GM12878 (cell line): ENCODE measurements at regions not wholly inside any gene's neighbourhood (a gene's known extent, or its start where the extent isn't known, plus 50 kb on each side); places are given as distances from the start of the nearest gene placed in this dataset.

Source experiments
- ATAC-seq: fragments of 200-7000 bp; cut with Tn5 transposase; 3 replicates; pipeline ENCODE4 v1.9.1; 2020; ENCODE audit warnings: mild to moderate bottlenecking, moderate library complexity
- BruUV-seq: library from RNA; stranded (reverse); fragments of 400-500 nt; replicated peaks from 2 replicates; lab custom pipeline; 2021; lab: Mats Ljungman, UMichigan
- CTCF ChIA-PET: fragments of 300-600 bp; sonication (Branson Sonifier 250); formaldehyde crosslinking; extraction: SDS; loops from one replicate; lab custom pipeline; 2021; ENCODE audit warnings: inconsistent platforms; lab: Yijun Ruan, JAX
- POLR2A ChIA-PET: fragments of 350-600 bp; formaldehyde crosslinking; extraction: SDS; loops from one replicate; lab custom pipeline; 2021; ENCODE audit warnings: inconsistent platforms; lab: Charles Lee
- RAD21 ChIA-PET: fragments of 300-600 bp; sonication (Branson Sonifier 250); formaldehyde crosslinking; loops from one replicate; lab custom pipeline; 2023; ENCODE audit warnings: antibody characterized with exemption; ENCODE audit not compliant: unreplicated experiment; lab: Charles Lee
- SMC1A ChIA-PET: fragments of 300-600 bp; sonication (Branson Sonifier 250); formaldehyde crosslinking; loops from one replicate; lab custom pipeline; 2023; ENCODE audit not compliant: unreplicated experiment, uncharacterized antibody; lab: Charles Lee
- DNase-seq: peaks from one replicate; pipeline ENCODE4 v3.0.0-alpha.2; 2011; ENCODE audit warnings: low read depth, low spot score
- FAIRE-seq: peaks from 3 replicates; lab custom pipeline; 2011; peaks lifted over from hg19 to GRCh38; lab: Jason Lieb, UNC
- H2AFZ ChIP-seq: 2 replicates; pipeline ENCODE4 v1.6.0; 2011; ENCODE audit warnings: low read depth, low read length, control low read depth; ENCODE audit not compliant: control insufficient read depth
- H3K27ac ChIP-seq: 2 replicates; pipeline ENCODE4 v1.5.1; 2011; ENCODE audit warnings: control low read depth; ENCODE audit not compliant: control insufficient read depth, insufficient read depth
- H3K27me3 ChIP-seq, 2 experiments: replicated peaks in 1 of 2; 2 replicates each; pipeline versions ENCODE4 v1.6.0 to v1.6.1; 2011; ENCODE audit warnings: low read length in 1 of 2; ENCODE audit not compliant: control insufficient read depth in 2 of 2, insufficient read depth in 2 of 2
- H3K36me3 ChIP-seq, 2 experiments: 2 replicates each; pipeline ENCODE4 v1.5.1; 2011; ENCODE audit warnings: low read length in 1 of 2; ENCODE audit not compliant: control insufficient read depth in 2 of 2, insufficient read depth in 2 of 2
- H3K4me1 ChIP-seq: 2 replicates; pipeline ENCODE4 v1.6.1; 2011; ENCODE audit warnings: mild to moderate bottlenecking, low read length, moderate library complexity, mixed read lengths; ENCODE audit not compliant: control insufficient read depth, insufficient read depth
- H3K4me2 ChIP-seq: 2 replicates; pipeline ENCODE4 v1.6.0; 2011; ENCODE audit warnings: control low read depth; ENCODE audit not compliant: control insufficient read depth, insufficient read depth
- H3K4me3 ChIP-seq: fragments of 200-600 bp; sonication (generic); 2 replicates; pipeline ENCODE4 v1.5.1; 2016
- H3K79me2 ChIP-seq: 2 replicates; pipeline ENCODE4 v1.6.0; 2011; ENCODE audit warnings: low read length; ENCODE audit not compliant: control insufficient read depth, insufficient read depth
- H3K9ac ChIP-seq: 2 replicates; pipeline ENCODE4 v1.8.0; 2011; ENCODE audit warnings: low read length, control low read depth, mixed read lengths; ENCODE audit not compliant: control insufficient read depth, insufficient read depth
- H3K9me3 ChIP-seq: replicated peaks from 3 replicates; pipeline ENCODE4 v1.5.1; 2011; ENCODE audit warnings: mild to moderate bottlenecking, low read length; ENCODE audit not compliant: control insufficient read depth, insufficient read depth
- H4K20me1 ChIP-seq: 2 replicates; pipeline ENCODE4 v1.6.0; 2011; ENCODE audit not compliant: control insufficient read depth, insufficient read depth
- BRCA1 ChIP-seq: IDR thresholded peaks from 2 replicates; pipeline ENCODE4 v1.6.1; 2011; ENCODE audit warnings: low read depth, low read length, improper control_type of control experiment
- EED ChIP-seq: sonication (generic); IDR thresholded peaks from 2 replicates; pipeline ENCODE4 v1.6.1; 2016; ENCODE audit warnings: antibody characterized with exemption, low read depth
- ESRRA ChIP-seq: IDR thresholded peaks from 2 replicates; pipeline ENCODE4 v1.6.1; 2012; ENCODE audit warnings: mild to moderate bottlenecking, low read length, improper control_type of control experiment
- GATAD2B ChIP-seq: fragments of 450-650 bp; conservative IDR thresholded peaks from 2 replicates; pipeline ENCODE4 v1.6.1; 2017; ENCODE audit warnings: low read depth, mild to moderate bottlenecking, moderate library complexity
- HDAC2 ChIP-seq: fragments of 200-600 bp; sonication (generic); IDR thresholded peaks from 2 replicates; pipeline ENCODE4 v1.6.1; 2017
- PAX5 ChIP-seq: IDR thresholded peaks from 2 replicates; pipeline ENCODE4 v1.6.1; 2011; ENCODE audit warnings: low read depth, low read length, borderline replicate concordance
- SRF ChIP-seq, 2 experiments: IDR thresholded peaks; 2 replicates each; pipeline ENCODE4 v1.6.1; 2011; ENCODE audit warnings: low read depth in 2 of 2, low read length in 2 of 2, mild to moderate bottlenecking in 1 of 2, moderate library complexity in 1 of 2
- ZNF207 ChIP-seq: fragments of 450-650 bp; IDR thresholded peaks from 2 replicates; pipeline ENCODE4 v1.6.1; 2014; ENCODE audit warnings: antibody characterized with exemption, mild to moderate bottlenecking, borderline replicate concordance
- ZNF217 ChIP-seq: fragments of 450-650 bp; IDR thresholded peaks from 2 replicates; pipeline ENCODE4 v1.6.1; 2017; ENCODE audit warnings: antibody characterized with exemption, mild to moderate bottlenecking
- WGBS: methylation state at CpG from one replicate; pipeline ENCODE4 v1.1.6; 2016; ENCODE audit warnings: low lambda C conversion rate; ENCODE audit not compliant: insufficient replicate concordance, insufficient coverage; ENCODE audit errors: missing lambda C conversion rate; 5-methylcytosine and 5-hydroxymethylcytosine counted together
- in situ Hi-C: fragments of 300-500 bp; cut with MboI; formaldehyde crosslinking; loops from 9 replicates; pipeline ENCODE4 v1.14.3; 2018; ENCODE audit warnings: mixed read lengths
- intact Hi-C: fragments of 100-400 bp; cut with micrococcal nuclease; formaldehyde crosslinking; loops from one replicate; pipeline ENCODE4 v1.14.2; 2022; ENCODE audit not compliant: unreplicated experiment
- TF ChIP-seq, protein P1 (sequence below): IDR thresholded peaks from 2 replicates; pipeline ENCODE4 v1.6.1; 2012; ENCODE audit warnings: low read length, inconsistent platforms
- TF ChIP-seq, protein P2 (sequence below): IDR thresholded peaks from 2 replicates; pipeline ENCODE4 v1.6.1; 2012; ENCODE audit warnings: mild to moderate bottlenecking, low read depth, low read length

GRCh38 chr2:219998107-219998506, 370.7 kb downstream of the SLC4A3 start:
- no peak for FAIRE-seq
- Histone ChIP-seq H3K9me3 (no peaks in the 10 kb centered on the region), H2AFZ (no peak overlapping the region), H3K4me3 (no peak overlapping the region), H3K36me3 (no peaks in the 10 kb centered on the region), H3K27ac (no peak overlapping the region), H3K4me1 (no peaks in the 10 kb centered on the region), H4K20me1 (no peaks in the 10 kb centered on the region), H3K79me2 (no peaks in the 10 kb centered on the region), H3K9ac (no peak overlapping the region), H3K27me3 (peaks cover 2 to 4% of the 10 kb centered on the region in 2 experiments; a peak in 3 of 4 replicates), H3K4me2 (no peak overlapping the region)
- SMC1A ChIA-PET: interaction anchor here (0.7 to 1.8 kb wide), 3 partner anchors 8 to 14 kb away, joined by 3 to 4 read pairs (median 3); no protein-coding TSS in a partner anchor
- CTCF ChIA-PET: interaction anchor here (1.1 to 1.9 kb wide), 2 partner anchors 22 to 111 kb away, joined by 3 to 9 read pairs; no protein-coding TSS in a partner anchor
- intact Hi-C loops (loop anchor here (2.0 to 10.0 kb wide), 2 partner anchors 261 to 1577 kb away; partner anchors contain the start of gene EPHA4), in situ Hi-C loops (no loop called here)
- RAD21 ChIA-PET: no interaction called here
- POLR2A ChIA-PET: no interaction called here
- no peak for DNase-seq
- no TSS peak for BruUV-seq
- WGBS: 68% methylated on average over 3 of the region's 3 CpGs
- no peak for ATAC-seq
- TF ChIP-seq PAX5 (no peak), HDAC2 (no peak), SRF (IDR thresholded peaks at IDR 0.05; ENCODE audit: low read depth in 2 of 2, low read length in 2 of 2) (no peak), ZNF207 (no peak), EED (no peak), ZNF217 (no peak), BRCA1 (no peak), GATAD2B (no peak), ESRRA (no peak)
- TF ChIP-seq, protein P1, sequence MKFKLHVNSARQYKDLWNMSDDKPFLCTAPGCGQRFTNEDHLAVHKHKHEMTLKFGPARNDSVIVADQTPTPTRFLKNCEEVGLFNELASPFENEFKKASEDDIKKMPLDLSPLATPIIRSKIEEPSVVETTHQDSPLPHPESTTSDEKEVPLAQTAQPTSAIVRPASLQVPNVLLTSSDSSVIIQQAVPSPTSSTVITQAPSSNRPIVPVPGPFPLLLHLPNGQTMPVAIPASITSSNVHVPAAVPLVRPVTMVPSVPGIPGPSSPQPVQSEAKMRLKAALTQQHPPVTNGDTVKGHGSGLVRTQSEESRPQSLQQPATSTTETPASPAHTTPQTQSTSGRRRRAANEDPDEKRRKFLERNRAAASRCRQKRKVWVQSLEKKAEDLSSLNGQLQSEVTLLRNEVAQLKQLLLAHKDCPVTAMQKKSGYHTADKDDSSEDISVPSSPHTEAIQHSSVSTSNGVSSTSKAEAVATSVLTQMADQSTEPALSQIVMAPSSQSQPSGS: no peak
- TF ChIP-seq, protein P2, sequence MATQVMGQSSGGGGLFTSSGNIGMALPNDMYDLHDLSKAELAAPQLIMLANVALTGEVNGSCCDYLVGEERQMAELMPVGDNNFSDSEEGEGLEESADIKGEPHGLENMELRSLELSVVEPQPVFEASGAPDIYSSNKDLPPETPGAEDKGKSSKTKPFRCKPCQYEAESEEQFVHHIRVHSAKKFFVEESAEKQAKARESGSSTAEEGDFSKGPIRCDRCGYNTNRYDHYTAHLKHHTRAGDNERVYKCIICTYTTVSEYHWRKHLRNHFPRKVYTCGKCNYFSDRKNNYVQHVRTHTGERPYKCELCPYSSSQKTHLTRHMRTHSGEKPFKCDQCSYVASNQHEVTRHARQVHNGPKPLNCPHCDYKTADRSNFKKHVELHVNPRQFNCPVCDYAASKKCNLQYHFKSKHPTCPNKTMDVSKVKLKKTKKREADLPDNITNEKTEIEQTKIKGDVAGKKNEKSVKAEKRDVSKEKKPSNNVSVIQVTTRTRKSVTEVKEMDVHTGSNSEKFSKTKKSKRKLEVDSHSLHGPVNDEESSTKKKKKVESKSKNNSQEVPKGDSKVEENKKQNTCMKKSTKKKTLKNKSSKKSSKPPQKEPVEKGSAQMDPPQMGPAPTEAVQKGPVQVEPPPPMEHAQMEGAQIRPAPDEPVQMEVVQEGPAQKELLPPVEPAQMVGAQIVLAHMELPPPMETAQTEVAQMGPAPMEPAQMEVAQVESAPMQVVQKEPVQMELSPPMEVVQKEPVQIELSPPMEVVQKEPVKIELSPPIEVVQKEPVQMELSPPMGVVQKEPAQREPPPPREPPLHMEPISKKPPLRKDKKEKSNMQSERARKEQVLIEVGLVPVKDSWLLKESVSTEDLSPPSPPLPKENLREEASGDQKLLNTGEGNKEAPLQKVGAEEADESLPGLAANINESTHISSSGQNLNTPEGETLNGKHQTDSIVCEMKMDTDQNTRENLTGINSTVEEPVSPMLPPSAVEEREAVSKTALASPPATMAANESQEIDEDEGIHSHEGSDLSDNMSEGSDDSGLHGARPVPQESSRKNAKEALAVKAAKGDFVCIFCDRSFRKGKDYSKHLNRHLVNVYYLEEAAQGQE: no peak
